Brain microvascular endothelial cell (primary cell): ENCODE measurements at regions not wholly inside any gene's neighbourhood (a gene's known extent, or its start where the extent isn't known, plus 50 kb on each side); places are given as distances from the start of the nearest gene placed in this dataset.

Experiments
- DNase-seq: peaks from one replicate; pipeline ENCODE4 v3.0.0-alpha.2; 2020
- H3K27ac ChIP-seq: fragments of 250-450 bp; sonication (Bioruptor Pico); 2 replicates; pipeline ENCODE4 v1.5.1; 2020; ENCODE audit warnings: mild to moderate bottlenecking, moderate library complexity
- H3K27me3 ChIP-seq: fragments of 250-450 bp; sonication (Bioruptor Pico); replicated peaks from 2 replicates; pipeline ENCODE4 v1.5.1; 2020; ENCODE audit warnings: mild to moderate bottlenecking
- H3K36me3 ChIP-seq: fragments of 250-450 bp; sonication (Bioruptor Pico); replicated peaks from 2 replicates; pipeline ENCODE4 v1.5.1; 2020; ENCODE audit warnings: mild to moderate bottlenecking
- H3K4me3 ChIP-seq: 2 replicates; pipeline ENCODE4 v1.5.1; 2011; ENCODE audit warnings: low read depth, mild to moderate bottlenecking, control low read depth, low read length, moderate library complexity
- CTCF ChIP-seq: IDR thresholded peaks from 2 replicates; pipeline ENCODE4 v1.5.1; 2011; ENCODE audit warnings: low read depth, mild to moderate bottlenecking, moderate library complexity, low read length, control low read depth, inconsistent platforms; ENCODE audit errors: missing control alignments
- in situ Hi-C: cut with HindIII; loops from 2 replicates; pipeline ENCODE4 v1.10.0; 2017; ENCODE audit warnings: low sequenced_read_pairs, low pct_ligation_motif_present

DNA sequence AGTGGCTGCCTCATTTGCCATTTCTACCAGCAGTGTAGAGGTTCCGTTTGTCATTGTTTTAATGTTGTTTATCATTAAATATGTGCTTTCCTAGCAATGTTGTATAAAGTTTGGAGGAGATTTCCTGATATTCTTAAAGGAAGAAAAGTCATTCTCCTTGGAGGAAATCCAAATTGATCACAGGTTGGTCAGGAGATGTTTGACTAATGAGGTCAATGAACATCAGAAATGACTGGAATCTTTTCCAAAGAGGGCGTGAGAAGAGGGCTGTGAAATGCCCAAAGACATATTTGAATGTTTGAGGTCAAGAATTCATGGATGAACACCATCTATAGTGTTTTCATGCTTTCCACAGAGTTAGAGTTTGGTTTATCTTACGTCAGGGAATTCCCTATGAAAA is 471.3 kb downstream of the MAT2B start:
- no peak for TF ChIP-seq CTCF
- no peaks in the 10 kb centered on the region for H3K27me3 ChIP-seq
- in situ Hi-C loops: no loop called here
- DNase-seq: no peak
- no peak overlapping the region for H3K27ac ChIP-seq
- H3K36me3 ChIP-seq: no peaks in the 10 kb centered on the region
- no peak overlapping the region for H3K4me3 ChIP-seq

DNA sequence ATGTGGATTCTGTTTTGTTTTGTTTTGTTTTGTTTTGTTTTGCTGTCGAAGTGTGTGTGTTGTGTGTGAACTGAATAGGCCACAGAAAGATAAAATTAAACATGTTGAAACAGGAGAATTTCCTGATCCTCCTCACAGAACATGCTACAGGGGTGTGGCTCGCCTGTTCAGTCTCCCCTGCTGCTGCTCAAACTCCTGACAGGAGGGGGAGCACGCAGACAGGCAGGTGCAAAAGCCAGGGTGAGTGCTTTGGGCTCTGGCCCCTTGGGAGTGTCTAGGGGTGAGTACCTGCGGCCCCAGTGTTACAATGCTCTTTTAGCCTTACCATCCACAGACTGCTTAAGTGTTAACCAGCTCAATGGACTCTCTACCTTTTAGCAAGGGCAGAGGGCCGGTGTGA is 473.5 kb downstream of the MAT2B start:
- no peak for DNase-seq

GRCh38 chr5:163988566-163988965 is 483.1 kb downstream of the MAT2B start:
- Histone ChIP-seq H3K36me3 (no peaks in the 10 kb centered on the region), H3K27me3 (no peaks in the 10 kb centered on the region), H3K4me3 (no peak overlapping the region), H3K27ac (no peak overlapping the region)
- DNase-seq: no peak
- TF ChIP-seq CTCF: no peak
- in situ Hi-C loops: no loop called here

More for the DNA sequence above, 473.5 kb downstream of the MAT2B start:
- in situ Hi-C loops: no loop called here
- no peaks in the 10 kb centered on the region for H3K36me3 ChIP-seq
- TF ChIP-seq CTCF: no peak
- no peak overlapping the region for H3K4me3 ChIP-seq
- H3K27me3 ChIP-seq: no peaks in the 10 kb centered on the region
- H3K27ac ChIP-seq: no peak overlapping the region

GRCh38 chr5:163993126-163993525 is 487.7 kb downstream of the MAT2B start:
- no peaks in the 10 kb centered on the region for H3K36me3 ChIP-seq
- H3K27me3 ChIP-seq: no peaks in the 10 kb centered on the region
- in situ Hi-C loops: no loop called here
- DNase-seq: no peak
- TF ChIP-seq CTCF: no peak
- no peak overlapping the region for H3K27ac ChIP-seq
- no peak overlapping the region for H3K4me3 ChIP-seq

DNA sequence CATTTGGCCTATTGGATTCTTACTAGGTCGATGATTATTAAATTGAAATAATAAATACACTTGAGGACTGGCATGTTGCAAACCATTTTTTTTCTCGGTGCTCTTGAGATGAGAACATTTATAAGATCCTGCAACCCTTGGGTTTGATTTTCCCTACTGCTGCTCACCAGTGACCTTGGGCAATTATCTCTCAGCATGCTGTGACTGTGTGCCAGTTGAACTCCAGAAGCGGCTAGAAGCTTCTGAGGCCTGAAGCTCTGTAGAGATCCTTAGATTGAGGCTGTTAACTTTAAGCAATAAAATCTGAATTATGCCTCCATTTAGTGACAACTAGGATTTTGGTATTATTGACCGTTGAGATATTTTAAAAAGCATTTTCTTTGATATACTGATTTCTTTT is 489.8 kb downstream of the MAT2B start:
- Histone ChIP-seq H3K36me3 (no peaks in the 10 kb centered on the region), H3K27ac (no peak overlapping the region), H3K27me3 (no peaks in the 10 kb centered on the region), H3K4me3 (no peak overlapping the region)
- DNase-seq: no peak
- in situ Hi-C loops: no loop called here
- TF ChIP-seq CTCF: no peak

GRCh38 chr5:163997965-163998364 is 492.5 kb downstream of the MAT2B start:
- in situ Hi-C loops: no loop called here
- DNase-seq: no peak
- no peak for TF ChIP-seq CTCF
- H3K36me3 ChIP-seq: no peaks in the 10 kb centered on the region
- no peaks in the 10 kb centered on the region for H3K27me3 ChIP-seq
- no peak overlapping the region for H3K27ac ChIP-seq
- no peak overlapping the region for H3K4me3 ChIP-seq
